GM18511 (cell line): ENCODE measurements at regions not wholly inside any gene's neighbourhood (a gene's known extent, or its start where the extent isn't known, plus 50 kb on each side); places are given as distances from the start of the nearest gene placed in this dataset.

Experiments used
- ATAC-seq: cut with Tn5 transposase; IDR thresholded peaks from one replicate; pipeline ENCODE4 v1.9.1; 2021; ENCODE audit warnings: mild to moderate bottlenecking, moderate library complexity; ENCODE audit not compliant: unreplicated experiment

DNA sequence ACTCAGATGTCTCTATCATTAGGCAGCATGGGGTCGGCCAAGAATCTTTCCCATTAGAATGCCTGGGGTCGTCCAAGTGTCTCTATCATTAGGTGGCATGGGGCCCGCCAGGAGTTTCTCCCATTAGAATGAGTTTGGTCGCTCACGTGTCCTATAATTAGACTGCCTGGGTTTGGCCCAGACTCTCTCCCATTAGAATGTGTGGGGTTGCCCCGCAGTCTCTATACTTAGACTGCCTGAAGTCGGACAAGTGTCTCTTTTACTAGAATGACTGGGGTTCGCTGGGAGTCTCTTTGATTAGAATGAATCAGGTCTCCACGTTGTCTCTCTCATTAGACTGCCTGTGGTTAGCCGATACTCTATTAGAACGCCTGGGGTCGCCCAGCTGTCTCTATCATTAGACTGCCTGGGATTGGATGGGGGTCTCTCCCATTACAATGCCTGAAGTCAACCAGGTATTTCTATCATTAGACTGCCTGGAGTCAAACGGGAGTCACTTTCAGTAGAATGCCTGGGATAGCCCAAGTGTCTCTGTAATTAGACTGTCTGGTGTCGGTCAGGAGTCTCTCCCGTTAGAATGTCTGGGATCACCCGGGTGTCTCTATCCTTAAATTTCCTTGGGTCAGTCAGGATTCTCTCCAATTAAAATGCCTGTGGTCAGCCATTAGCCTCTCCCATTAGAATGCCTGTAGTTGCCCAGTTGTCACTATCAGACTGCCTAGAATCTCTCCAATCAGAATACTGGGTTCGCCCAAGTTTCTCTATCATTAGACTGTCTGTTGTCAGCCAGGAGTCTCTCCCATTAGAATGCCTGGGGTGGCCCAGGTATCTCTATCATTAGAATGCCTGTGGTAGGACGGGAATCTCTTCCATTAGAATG is 1454.1 kb downstream of the UQCRFS1 start:
- no peak for ATAC-seq

DNA sequence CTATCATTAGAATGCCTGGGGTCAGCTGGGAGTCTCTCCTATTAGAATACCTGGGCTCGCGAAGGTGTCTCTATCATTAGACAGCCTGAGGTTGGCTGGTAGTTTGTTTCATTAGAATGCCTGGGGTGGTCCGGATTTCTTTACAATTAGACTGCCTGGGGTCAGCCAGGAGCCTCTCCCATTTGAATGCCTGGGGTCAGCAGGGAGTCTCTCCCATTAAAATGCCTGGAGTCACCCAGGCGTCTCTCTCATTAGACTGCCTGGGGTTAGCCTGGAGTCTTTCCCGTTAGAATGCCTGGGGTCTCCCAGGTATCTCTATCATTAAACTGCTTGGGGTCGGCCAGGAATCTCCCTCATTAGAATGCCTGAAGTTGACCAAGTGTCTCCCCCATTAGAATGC is 1458.3 kb downstream of the UQCRFS1 start:
- no peak for ATAC-seq

DNA sequence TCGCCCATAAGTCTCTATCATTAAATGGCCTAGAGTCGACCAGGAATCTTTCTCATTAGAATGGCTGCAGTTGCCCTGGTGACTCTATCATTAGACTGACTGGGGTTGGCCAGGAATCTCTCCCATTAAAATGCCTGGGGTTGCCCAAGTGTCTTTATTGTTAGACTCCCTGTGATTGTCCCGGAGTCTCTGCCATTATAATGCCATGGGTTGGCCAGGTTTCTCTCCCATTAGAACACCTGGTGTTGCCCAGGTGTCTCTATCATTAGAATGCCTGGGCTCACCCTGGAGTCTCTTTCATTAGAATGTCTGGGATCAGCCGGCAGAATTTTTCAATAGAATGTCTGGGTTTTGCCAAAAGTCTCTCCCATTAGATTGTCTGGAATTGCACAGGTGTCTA is 1459.3 kb downstream of the UQCRFS1 start:
- no peak for ATAC-seq

DNA sequence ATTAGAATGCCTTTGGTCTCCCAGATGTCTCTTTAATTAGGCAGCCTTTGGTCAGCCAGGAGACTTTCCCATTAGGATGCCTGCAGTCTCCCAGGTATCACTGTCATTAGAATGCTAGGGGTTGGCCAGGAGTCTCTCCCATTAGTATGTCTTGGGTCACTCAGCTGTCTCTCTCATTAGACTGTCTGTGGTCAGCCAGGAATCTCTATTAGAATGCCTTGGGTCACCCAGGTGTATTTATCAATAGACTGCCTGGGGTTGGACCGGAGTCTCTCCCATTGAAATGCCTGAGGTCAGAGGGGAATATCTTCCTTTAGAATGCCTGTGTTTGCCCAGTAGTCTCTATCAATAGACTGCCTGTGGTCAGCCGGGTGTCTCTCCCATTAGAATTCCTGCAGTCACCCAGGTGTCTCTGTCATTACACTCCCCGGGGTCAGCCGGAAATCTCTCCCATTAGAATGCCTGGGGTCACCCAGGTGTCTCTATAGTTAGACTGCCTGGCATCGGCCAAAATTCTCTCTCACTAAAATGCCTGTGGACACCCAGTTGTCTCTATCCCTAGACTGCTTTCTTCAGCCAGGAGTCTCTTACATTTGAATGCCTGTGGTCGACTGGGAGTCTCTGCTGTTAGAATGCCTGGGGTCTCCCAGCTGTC is 1460.3 kb downstream of the UQCRFS1 start:
- no peak for ATAC-seq

DNA sequence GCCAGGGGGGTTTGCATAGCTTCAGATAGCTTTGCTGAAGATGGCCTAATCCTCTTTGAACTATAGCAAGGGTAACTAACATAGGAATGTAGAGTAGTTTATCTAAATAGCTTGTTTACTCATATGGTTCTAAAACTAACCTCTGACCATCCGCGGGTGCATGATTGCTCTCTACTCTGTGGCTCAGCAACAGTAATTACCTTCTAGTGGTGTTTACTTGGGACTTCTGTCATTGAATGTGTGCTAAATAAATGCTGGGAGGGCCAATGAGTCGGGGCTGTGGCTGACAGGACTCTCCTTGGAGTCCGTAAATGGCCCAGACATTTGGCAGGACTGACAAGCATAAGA is 1461.9 kb downstream of the UQCRFS1 start:
- no peak for ATAC-seq

DNA sequence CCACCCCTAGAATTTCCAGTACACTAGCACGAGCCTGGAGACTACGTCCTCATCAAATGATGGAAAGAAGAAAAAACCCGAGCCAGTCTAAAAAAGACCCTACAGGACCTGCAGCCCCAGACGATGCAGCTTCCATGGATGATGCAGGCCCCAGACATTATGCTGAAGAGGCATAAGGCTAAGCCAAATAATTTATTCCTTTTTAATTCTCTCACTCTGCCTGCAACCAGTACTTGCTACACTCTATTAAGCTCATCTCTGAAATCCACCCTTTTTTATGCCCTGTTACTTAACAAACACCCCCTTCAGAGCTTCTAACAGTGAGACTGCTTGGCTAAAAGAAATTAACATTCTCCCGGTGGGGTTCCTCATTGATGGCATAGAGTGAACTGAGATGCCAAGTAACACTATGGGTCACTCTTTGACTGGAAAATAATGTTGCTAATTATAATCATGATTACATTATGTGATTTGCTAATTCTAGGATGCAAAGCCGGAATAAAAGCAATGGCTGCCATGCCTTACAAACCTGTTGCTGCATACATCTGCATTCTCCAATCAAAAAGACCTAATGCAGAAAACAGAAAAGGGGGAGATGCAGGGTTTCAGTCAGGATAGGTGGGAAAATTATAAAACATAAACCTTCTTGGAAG is 1462.4 kb downstream of the UQCRFS1 start:
- ATAC-seq, result no peak

DNA sequence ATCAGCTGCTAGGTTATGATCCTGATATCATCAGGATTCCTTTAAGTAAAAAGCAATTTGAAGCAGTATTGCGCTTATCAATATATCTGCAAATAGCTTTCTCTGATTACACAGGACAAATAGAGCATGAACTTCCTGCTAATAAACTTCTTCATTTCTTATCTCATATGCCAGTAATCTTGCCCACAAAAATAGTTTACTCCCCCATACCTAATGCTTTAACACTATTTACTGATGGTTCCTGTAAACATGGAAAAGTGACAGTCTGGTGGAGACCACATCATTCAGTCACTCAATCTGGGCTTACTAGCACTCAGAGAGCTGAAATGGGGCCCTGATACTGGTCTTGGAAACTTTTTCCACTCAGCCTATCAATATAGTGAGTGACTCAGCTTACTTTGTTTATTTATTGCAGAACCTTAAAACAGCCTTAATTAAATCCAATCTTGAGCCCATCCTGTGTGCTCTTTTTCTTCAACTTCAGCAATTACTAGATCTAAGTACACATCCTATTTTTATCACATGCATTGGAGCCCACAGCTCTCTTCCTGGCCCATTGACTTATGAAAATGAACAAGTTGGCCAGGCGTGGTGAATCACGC is 1464.3 kb downstream of the UQCRFS1 start:
- no peak for ATAC-seq

DNA sequence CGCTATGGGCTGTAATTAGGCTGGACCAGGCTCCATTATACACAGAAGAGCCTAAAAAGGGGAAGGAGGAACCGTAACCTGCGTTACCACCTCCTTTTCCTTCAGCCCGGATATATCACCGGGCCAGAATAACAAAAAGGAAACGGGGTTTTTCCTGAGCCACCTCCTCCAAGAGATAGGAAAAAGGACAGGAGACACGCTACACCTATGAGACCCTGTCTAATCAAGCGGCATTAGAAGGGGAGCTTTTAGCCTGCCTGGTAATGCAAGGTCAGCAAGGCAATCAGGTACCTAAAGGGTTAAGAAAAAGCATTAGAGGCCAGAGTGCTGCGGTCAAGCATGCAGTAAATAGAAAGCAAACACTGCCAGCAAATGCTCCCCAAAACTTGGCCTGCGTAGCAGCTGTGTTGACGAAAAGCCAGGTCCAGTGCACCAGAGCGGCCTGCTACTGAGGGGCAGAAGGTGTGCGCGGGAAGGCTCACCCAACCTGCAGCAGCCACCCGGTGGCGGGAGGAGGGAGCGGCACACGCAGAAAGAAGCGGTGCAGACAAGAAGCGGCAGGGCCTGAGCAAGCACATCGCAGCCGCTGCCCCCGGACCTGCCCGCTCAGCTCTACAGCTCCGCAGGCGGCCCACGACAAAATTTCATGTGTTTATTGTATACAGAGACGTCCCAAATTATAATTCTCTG is 1466.1 kb downstream of the UQCRFS1 start:
- ATAC-seq, result no peak

DNA sequence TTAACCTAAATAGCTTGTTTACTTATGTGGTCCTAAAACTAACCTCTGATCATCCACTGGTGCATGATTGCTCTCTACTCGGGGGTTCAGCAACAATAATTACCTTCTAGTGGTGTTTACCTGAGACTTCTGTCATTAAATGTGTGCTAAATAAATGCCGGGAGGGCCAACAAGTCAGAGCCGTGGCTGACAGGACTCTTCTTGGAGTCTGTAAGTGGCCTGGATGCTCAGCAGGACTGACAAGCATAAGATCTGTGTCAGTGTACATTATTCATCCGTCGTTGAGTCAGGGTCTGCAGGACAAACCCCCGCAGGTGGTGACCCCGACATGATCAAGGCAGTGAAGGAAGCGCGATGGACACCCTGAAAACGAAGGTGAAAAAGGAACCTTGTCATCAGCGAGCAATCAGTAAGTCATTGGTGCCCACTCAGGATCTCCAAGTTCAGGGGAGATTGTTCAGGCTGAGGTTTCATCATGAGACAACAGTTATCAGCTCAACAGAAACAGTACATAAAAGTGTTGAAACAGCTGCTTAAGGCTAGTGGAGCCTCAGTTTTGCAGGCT is 1466.9 kb downstream of the UQCRFS1 start:
- no peak for ATAC-seq

DNA sequence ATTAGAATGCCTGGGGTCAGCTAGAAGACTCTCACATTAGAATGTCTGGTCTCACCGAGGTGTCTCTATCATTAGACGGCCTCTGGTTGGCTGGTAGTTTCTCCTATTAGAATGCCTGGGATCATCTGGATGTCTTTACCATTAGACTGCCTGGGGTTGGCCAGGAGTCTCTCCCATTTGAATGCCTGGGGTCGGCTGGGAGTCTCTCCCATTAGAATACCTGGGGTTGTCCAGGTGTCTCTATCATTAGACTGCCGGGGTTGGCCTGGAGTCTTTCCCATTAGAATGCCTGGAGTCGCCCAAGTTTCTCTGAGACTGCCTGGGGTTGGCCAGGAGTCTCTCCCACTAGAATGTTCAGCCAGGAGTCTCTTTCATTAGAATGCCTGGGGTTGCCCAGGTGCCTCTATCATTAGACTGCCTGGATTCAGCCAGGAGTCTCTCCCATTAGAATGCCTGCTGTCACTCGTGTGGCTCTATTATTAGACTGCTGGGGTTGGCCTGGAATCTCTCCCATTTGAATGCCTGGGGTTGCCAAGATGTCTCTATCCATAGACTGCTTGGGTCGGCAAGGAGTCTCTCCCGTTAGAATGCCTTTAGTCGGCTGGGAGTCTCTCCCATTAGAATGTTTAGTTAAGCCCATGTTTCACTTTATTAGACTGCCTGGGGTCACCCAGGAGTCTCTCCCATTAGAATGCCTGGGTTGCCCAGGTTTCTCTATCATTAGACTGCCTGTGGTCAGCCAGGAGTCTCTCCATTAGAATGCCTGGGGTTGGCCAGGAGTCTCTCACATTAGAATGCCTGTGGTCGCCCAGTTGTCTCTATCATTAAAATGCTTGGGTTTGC is 1467.8 kb downstream of the UQCRFS1 start:
- ATAC-seq, result no peak

DNA sequence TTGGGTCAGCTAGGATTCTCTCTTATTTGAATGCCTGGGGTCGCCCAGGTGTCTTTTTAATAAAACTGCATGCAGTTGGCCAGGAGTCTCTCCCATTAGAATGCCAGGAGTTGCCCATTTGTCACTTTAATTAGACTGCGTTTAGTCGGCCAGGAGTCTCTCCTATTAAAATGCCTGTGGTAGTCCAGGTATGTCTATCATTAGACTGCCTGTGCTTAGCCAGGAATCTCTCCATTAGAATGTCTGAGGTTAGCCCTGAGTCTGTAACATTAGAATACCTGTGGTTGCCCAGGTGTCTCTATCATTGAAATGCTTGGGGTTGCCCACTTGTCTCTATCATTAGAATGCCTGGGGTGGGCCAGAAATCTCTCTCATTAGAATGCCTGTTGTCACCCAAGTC is 1470.9 kb downstream of the UQCRFS1 start:
- ATAC-seq, result no peak

DNA sequence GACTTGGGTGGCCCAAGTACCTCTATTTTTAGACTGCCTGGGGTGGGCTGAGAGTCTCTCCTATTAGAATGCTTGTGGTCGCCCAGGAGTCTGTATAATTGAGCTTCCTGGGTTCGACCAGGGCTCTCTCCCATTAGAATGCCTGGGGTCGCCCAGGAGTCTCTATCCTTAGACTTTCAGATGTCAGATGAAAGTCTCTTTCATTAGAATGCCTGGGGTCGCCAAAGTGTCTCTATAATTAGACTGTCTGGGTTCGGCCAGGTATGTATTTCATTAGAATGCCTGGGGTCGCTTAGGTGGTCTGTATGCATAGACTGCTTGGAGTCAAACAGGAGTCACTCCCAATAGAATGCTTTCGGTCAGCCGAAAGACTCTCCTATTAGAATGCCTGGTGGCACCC is 1471.7 kb downstream of the UQCRFS1 start:
- no peak for ATAC-seq

DNA sequence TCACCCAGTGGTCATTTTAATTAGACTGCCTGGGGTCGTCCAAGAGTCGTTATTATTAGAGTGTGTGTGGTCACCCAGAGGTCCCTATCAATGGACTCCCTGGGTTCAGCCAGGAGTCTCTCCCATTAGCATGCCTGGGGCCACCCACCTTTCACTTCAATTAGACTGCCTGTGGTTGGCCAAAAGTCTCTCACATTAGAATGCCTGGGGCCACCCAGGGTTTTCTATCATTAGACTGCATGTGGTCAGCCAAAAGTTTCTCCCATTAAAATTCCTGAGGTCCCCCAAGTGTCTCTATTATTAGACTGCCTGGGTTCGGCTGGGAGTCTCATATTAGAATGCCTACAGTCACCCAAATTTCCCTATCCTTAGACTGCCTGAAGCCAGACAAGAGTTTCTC is 1472.6 kb downstream of the UQCRFS1 start:
- no peak for ATAC-seq

DNA sequence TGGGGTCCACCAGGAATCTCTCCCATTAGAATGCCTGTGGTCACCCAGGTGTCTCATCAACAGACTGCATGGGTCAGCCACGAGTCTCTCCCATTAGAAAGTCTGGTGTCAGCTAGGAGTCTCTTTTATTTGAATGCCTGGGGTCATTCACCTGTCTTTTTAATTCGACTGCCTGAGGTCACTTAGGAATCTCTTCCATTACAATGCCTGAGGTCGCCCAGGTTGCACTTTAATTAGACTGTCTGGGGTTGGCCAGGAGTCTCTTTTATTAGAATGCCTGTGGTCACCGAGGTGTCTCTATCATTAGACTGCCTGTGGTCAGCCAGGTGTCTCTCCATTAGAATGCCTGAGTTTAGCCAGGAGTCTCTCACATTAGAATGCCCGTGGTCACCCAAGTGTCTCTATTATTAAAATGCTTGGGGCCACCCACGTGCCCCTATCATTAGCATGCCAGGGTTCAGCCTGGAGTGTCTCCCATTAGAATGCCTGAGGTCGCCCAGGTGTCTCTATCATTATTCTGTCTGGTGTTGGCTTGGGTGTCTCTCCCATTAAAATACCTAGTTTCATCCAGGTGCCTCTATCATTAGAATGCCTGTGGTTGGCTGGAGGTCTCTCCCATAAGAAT is 1474.3 kb downstream of the UQCRFS1 start:
- ATAC-seq, result no peak

DNA sequence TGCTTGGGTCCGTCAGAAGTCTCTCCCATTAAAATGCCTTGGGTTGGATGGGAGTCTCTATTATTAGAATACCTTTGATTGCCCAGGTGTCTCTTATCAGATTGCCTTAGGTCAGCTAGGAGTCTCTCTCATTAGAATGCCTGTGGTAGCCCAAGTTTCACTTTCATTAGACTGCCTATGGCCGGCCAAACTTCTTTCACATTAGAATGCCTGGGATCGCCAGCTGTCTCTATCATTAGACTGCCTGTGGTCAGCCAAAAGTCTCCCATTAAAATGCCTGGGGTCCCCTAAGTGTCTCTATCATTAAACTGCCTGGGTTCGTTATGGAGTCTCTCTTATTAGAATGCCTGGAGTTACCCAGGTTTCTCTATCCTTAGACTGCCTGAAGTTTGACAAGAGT is 1476.7 kb downstream of the UQCRFS1 start:
- ATAC-seq, result no peak

DNA sequence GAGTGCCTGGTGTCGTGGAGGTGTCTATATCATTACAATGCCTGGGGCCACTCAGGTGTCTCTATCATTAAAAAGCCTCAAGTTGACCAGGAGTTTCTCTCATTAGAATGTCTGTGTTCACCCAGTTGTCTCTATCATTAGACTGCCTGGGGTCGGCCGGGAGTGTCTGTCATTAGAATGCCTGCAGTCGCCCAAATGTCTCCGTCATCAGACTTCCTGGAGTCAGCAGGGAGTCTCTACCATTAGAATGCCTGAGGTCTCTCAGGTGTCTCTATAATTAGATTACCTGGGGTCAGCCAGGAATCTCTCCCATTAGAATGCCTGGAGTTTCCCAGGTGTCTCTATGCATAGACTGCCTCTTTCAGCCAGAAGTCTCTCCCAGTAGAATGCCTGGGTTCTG is 1477.6 kb downstream of the UQCRFS1 start:
- no peak for ATAC-seq

DNA sequence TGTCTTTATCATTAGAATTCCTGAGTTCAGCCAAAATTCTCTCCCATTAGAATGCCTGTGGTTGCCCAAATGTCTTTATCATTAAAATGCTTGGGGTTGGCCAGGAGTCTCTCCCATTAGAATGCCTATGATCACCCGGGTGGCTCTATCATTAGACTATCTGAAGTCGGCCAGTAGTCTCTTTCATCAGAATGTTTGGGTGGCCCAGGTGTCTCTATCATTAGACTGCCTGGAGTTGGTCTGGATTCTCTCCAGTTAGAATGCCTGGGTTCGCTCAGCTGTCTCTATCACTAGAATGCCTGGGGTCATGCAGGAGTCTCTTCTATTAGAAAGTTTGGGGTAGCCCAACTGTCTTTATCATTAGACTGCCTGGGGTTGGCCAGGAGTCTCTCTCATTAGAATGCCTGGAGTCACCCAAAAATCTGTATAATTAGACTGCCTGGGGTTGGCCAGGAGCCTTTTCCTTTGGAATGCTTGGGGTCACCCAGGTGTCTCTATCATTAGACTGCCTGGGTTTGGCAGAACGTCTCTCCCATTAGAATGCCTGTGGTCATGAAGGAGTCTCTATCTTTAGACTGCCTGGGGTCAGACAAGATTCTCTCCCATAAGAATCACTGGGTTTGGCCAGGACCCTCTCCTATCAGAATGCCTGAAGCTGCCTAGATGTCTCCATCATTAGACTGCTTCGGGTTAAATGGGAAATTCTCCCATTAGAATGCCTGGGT is 1478.3 kb downstream of the UQCRFS1 start:
- ATAC-seq, result no peak

DNA sequence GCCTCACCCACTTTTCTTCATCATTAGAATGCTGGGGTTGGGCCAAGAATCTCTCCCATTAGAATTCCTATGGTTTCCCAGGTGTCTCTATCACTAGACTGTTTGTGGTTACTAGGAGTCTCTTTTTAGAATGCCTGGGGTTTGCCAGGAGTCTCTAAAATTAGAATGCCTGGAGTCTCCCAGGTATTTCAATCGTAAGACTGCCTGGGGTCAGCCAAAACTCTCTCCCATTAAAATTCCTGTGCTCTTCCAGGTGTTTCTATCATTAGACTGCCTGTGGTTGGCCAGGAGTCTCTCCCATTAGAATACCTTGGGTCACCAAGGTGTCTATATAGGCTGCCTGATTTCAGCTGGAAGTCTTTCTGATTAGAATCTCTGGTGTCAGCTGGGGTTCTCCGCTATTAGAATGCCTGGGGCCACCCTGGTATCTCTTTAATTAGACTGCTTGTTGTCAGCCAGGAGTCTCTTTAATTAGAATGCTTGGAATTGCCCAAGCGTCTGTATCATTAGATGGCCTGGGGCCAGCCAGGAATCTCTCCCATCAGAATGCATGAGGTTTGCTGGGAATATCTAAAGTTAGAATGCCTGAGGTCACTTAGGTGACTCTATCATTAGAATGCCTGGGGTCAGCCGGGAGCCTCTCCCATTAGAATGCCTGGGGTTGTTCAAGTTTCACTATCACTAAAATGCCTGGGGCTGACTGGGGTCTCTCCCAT is 1479.2 kb downstream of the UQCRFS1 start:
- ATAC-seq, result no peak
